ENCODE measurements at regions not wholly inside any gene's neighbourhood (a gene's known extent, or its start where the extent isn't known, plus 50 kb on each side); places are given as distances from the start of the nearest gene placed in this dataset.

GRCh38 chr5:110879675-110880074 lies 140.9 kb downstream of the SLC25A46 start:
- TF ChIP-seq BCL11A (IDR thresholded peaks at IDR 0.05; ENCODE audit: low read depth in 2 of 2, low read length in 2 of 2) (no peak), ATF2 (IDR thresholded peaks at IDR 0.05; ENCODE audit: low read length) (no peak)
